Ovary (tissue), 3 donors: ENCODE measurements at regions not wholly inside any gene's neighbourhood (a gene's known extent, or its start where the extent isn't known, plus 50 kb on each side); places are given as distances from the start of the nearest gene placed in this dataset.

ENCODE experiments used
- CTCF ChIP-seq, 3 donors: fragments of 450-650 bp in 2 of 3; fragments of 200-600 bp in 1 of 3; IDR thresholded peaks; one replicate each; pipeline versions ENCODE4 v1.5.1 to v1.8.0; 2016 to 2022; ENCODE audit warnings: antibody characterized with exemption in 3 of 3, mild to moderate bottlenecking in 1 of 3
- EP300 ChIP-seq: sonication (generic); formaldehyde crosslinking; IDR thresholded peaks from one replicate; pipeline ENCODE4 v1.6.1; 2017; ENCODE audit warnings: antibody characterized with exemption
- POLR2A ChIP-seq: fragments of 450-650 bp; IDR thresholded peaks from one replicate; pipeline ENCODE4 v1.6.1; 2017; ENCODE audit warnings: antibody characterized with exemption, mild to moderate bottlenecking, moderate library complexity
- donor health status: DM: no; HTN: no; CAD: no.

DNA sequence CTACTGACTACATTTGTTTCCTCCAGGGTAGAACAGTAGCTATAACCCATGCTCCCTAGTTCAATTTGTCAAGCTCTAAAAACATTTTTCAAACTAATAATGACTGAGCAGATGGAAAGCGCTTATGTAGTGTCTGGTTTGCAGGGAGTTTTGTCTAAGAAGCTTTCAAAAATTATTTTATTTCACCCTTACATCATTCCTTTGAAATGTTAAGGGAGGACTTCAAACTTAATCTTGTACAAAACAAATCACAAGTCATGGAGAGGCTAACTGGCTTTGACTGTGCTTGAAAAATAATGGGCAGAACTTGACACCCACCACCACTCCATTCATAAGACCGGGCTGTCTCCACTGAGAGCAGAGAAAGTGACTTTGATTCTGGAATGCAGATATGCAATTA is 153.4 kb upstream of the QRFPR start:
- TF ChIP-seq CTCF (IDR thresholded peaks at IDR 0.05) (no peak), POLR2A (no peak), EP300 (no peak)
